Endothelial cell of umbilical vein (primary cell): ENCODE measurements at regions not wholly inside any gene's neighbourhood (a gene's known extent, or its start where the extent isn't known, plus 50 kb on each side); places are given as distances from the start of the nearest gene placed in this dataset.

Source experiments
- BruUV-seq: library from RNA; stranded (reverse); fragments of 400-500 nt; replicated peaks from 2 replicates; lab custom pipeline; 2021; lab: Mats Ljungman, UMichigan
- CTCF ChIA-PET: fragments of 300-600, 350-600 bp; sonication (Branson Sonifier 250); formaldehyde crosslinking; loops from one replicate; lab custom pipeline; 2021; ENCODE audit warnings: antibody characterized with exemption, inconsistent platforms; lab: Charles Lee
- POLR2A ChIA-PET: fragments of 300-600, 350-600 bp; sonication (Branson Sonifier 250); formaldehyde crosslinking; loops from one replicate; lab custom pipeline; 2021; ENCODE audit warnings: antibody characterized with exemption, inconsistent platforms; lab: Charles Lee
- DNase-seq: peaks from one replicate; pipeline ENCODE4 v3.0.0-alpha.2; 2011; ENCODE audit warnings: low read depth, low spot score
- FAIRE-seq: peaks from 2 replicates; lab custom pipeline; 2011; peaks lifted over from hg19 to GRCh38; lab: Jason Lieb, UNC
- H2AFZ ChIP-seq: 2 replicates; pipeline ENCODE4 v1.6.0; 2012; ENCODE audit warnings: low read depth, low read length, control low read depth, inconsistent platforms
- H3K27ac ChIP-seq: 2 replicates; pipeline ENCODE4 v1.5.1; 2011; ENCODE audit warnings: low read depth, mild to moderate bottlenecking, control low read depth, low read length, moderate library complexity; ENCODE audit not compliant: insufficient read depth
- H3K27me3 ChIP-seq, 2 experiments: 2 replicates each; pipeline versions ENCODE4 v1.6.0 to v1.6.1; 2011; ENCODE audit warnings: low read length in 2 of 2, mixed read lengths in 1 of 2; ENCODE audit not compliant: control insufficient read depth in 2 of 2, insufficient read depth in 2 of 2
- H3K36me3 ChIP-seq, 2 experiments: 2 replicates in 1 of 2; 3 replicates in 1 of 2; pipeline ENCODE4 v1.5.1; 2011; ENCODE audit warnings: low read length in 2 of 2, mild to moderate bottlenecking in 1 of 2, moderate library complexity in 1 of 2; ENCODE audit not compliant: control insufficient read depth in 2 of 2, insufficient read depth in 2 of 2; ENCODE audit errors: extremely low read depth in 1 of 2
- H3K4me1 ChIP-seq: 3 replicates; pipeline ENCODE4 v1.5.1; 2011; ENCODE audit warnings: mild to moderate bottlenecking, low read length; ENCODE audit not compliant: control insufficient read depth, insufficient read depth; ENCODE audit errors: extremely low read depth
- H3K4me2 ChIP-seq: 2 replicates; pipeline ENCODE4 v1.6.1; 2011; ENCODE audit warnings: low read length, control low read depth, mixed read lengths; ENCODE audit not compliant: insufficient read depth
- H3K4me3 ChIP-seq, 3 experiments: fragments of 200-600 bp in 1 of 3; sonication (generic), shearing (Covaris generic) in 1 of 3; replicated peaks in 1 of 3; 2 replicates each; pipeline ENCODE4 v1.5.1; 2011 to 2016; ENCODE audit warnings: control low read depth in 3 of 3, low read length in 3 of 3, mild to moderate bottlenecking in 2 of 3, inconsistent platforms in 1 of 3, low read depth in 1 of 3, moderate library complexity in 1 of 3; ENCODE audit not compliant: insufficient read depth in 1 of 3
- H3K79me2 ChIP-seq: 2 replicates; pipeline ENCODE4 v1.6.0; 2012; ENCODE audit warnings: low read length, inconsistent platforms; ENCODE audit not compliant: control insufficient read depth, insufficient read depth
- H3K9ac ChIP-seq: replicated peaks from 2 replicates; pipeline ENCODE3; 2011; ENCODE audit warnings: low read length, control low read depth; ENCODE audit not compliant: insufficient read depth; ENCODE audit errors: extremely low read depth
- H3K9me1 ChIP-seq: replicated peaks from 3 replicates; pipeline ENCODE4 v1.6.0; 2011; ENCODE audit warnings: mild to moderate bottlenecking, low read length; ENCODE audit not compliant: control insufficient read depth, insufficient read depth; ENCODE audit errors: extremely low read depth
- H3K9me3 ChIP-seq: replicated peaks from 2 replicates; pipeline ENCODE4 v1.5.1; 2012; ENCODE audit warnings: low read length, inconsistent platforms; ENCODE audit not compliant: control insufficient read depth, insufficient read depth
- H4K20me1 ChIP-seq: replicated peaks from 2 replicates; pipeline ENCODE3; 2011; ENCODE audit warnings: mild to moderate bottlenecking, low read length; ENCODE audit not compliant: control insufficient read depth, insufficient read depth; ENCODE audit errors: extremely low read depth
- CTCF ChIP-seq, 2 donors: IDR thresholded peaks; 1 replicate in 1 of 2; 2 replicates in 1 of 2; pipeline ENCODE4 v1.5.1; 2011; ENCODE audit warnings: low read length in 2 of 2, mild to moderate bottlenecking in 2 of 2, moderate library complexity in 2 of 2, control low read depth in 1 of 2, inconsistent platforms in 1 of 2, low read depth in 1 of 2; ENCODE audit not compliant: insufficient read depth in 1 of 2; ENCODE audit errors: extremely low read depth in 1 of 2
- EZH2 ChIP-seq: IDR thresholded peaks from 2 replicates; pipeline ENCODE4 v1.6.1; 2012; ENCODE audit warnings: borderline replicate concordance, low read depth, mild to moderate bottlenecking, moderate library complexity, low read length, inconsistent platforms; ENCODE audit not compliant: severe bottlenecking
- FOS ChIP-seq: IDR thresholded peaks from 2 replicates; pipeline ENCODE4 v1.6.1; 2011; ENCODE audit warnings: mild to moderate bottlenecking, low read length, moderate library complexity, borderline replicate concordance; ENCODE audit not compliant: insufficient read depth
- GATA2 ChIP-seq: IDR thresholded peaks from 2 replicates; pipeline ENCODE4 v1.7.0; 2011; ENCODE audit warnings: low read depth, mild to moderate bottlenecking, moderate library complexity, mixed read lengths, low read length; ENCODE audit not compliant: insufficient read length, insufficient read depth
- JUN ChIP-seq: IDR thresholded peaks from 2 replicates; pipeline ENCODE4 v1.6.1; 2011; ENCODE audit warnings: borderline replicate concordance, low read depth; ENCODE audit not compliant: insufficient read length, insufficient read depth
- MAX ChIP-seq: IDR thresholded peaks from 2 replicates; pipeline ENCODE4 v1.6.1; 2011; ENCODE audit not compliant: insufficient read depth, insufficient read length
- MYC ChIP-seq: IDR thresholded peaks from one replicate; pipeline ENCODE4 v1.6.1; 2011; ENCODE audit warnings: mild to moderate bottlenecking, low read depth, low read length
- POLR2A ChIP-seq: IDR thresholded peaks from 2 replicates; pipeline ENCODE4 v1.6.1; 2012; ENCODE audit warnings: low read depth, mild to moderate bottlenecking, control low read depth, low read length
- POLR2AphosphoS5 ChIP-seq: IDR thresholded peaks from 2 replicates; pipeline ENCODE4 v1.6.1; 2012; ENCODE audit warnings: low read depth, mild to moderate bottlenecking, control low read depth, low read length, moderate library complexity; ENCODE audit not compliant: insufficient read depth
- dilution Hi-C: fragments of 300-500 bp; cut with MboI; formaldehyde crosslinking; loops from one replicate; pipeline ENCODE4 v1.15.0; 2019; ENCODE audit warnings: low sequenced_read_pairs; ENCODE audit not compliant: extremely low pct_ligation_motif_present
- intact Hi-C: fragments of 100-400 bp; cut with micrococcal nuclease; formaldehyde crosslinking; loops from one replicate; pipeline ENCODE4 v1.10.0; 2022

- Histone ChIP-seq H3K27me3 (no peaks in the 10 kb centered on the region), H3K4me1 (no peaks in the 10 kb centered on the region), H3K9me3 (no peaks in the 10 kb centered on the region), H3K36me3 (no peaks in the 10 kb centered on the region), H3K9ac (no peak overlapping the region), H4K20me1 (no peaks in the 10 kb centered on the region), H3K4me3 (no peak overlapping the region), H3K27ac (no peak overlapping the region), H3K4me2 (no peak overlapping the region), H3K9me1 (no peaks in the 10 kb centered on the region), H3K79me2 (no peaks in the 10 kb centered on the region), H2AFZ (no peak overlapping the region)
- DNase-seq (no peak), FAIRE-seq (no peak)
- intact Hi-C loops (no loop called here), dilution Hi-C loops (no loop called here)
- TF ChIP-seq FOS = no peak
- no peak for TF ChIP-seq JUN
- TF ChIP-seq GATA2 = no peak
- TF ChIP-seq MAX = no peak
- no peak for TF ChIP-seq POLR2A
- TF ChIP-seq MYC = no peak
- TF ChIP-seq EZH2 = no peak
- TF ChIP-seq POLR2AphosphoS5 = no peak
- no peak for TF ChIP-seq CTCF (IDR thresholded peaks at IDR 0.05; ENCODE audit: extremely low read depth in 1 of 2, insufficient read depth in 1 of 2, low read depth in 1 of 2, low read length in 2 of 2)
- no TSS peak for BruUV-seq
- ChIA-PET POLR2A (no interaction called here), CTCF (no interaction called here)
Observed at GRCh38 chr3:135597855-135598254, 367.7 kb upstream of the PPP2R3A start.
